K562 (cell line): ENCODE measurements at regions not wholly inside any gene's neighbourhood (a gene's known extent, or its start where the extent isn't known, plus 50 kb on each side); places are given as distances from the start of the nearest gene placed in this dataset.

Experiments
- SMARCA5 ChIP-seq: fragments of 450-650 bp; IDR thresholded peaks from 2 replicates; pipeline ENCODE4 v1.6.1; 2016
- TF ChIP-seq, protein P1 (sequence below), 2 experiments: fragments of 450-650 bp in 1 of 2; sonication (generic) in 1 of 2; formaldehyde crosslinking in 1 of 2; IDR thresholded peaks; 2 replicates each; pipeline versions ENCODE4 v1.7.1 to v1.9.0; 2016 to 2022; ENCODE audit warnings: inconsistent platforms in 1 of 2, mild to moderate bottlenecking in 1 of 2, missing genetic modification reagents in 1 of 2

DNA sequence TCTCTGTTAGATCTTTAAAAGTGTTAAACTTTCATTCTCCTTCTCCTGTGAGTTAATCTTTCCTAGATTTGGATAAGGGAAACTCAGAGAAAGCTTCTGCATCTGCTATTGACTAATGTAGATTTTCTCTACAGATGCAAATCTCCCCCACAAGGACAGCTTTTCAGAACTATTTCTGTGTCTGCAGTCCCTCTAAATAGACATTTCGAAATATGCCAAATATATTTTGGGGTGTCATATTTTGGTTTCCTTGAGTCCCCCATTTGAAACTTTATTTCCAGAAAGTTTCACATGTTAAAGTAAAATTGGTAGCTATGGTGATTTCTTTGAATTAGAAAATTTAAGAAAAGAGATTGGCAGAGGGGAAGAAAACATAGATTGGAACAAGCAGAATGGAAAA lies 852.3 kb upstream of the ALCAM start (continued):
- TF ChIP-seq, protein P1, sequence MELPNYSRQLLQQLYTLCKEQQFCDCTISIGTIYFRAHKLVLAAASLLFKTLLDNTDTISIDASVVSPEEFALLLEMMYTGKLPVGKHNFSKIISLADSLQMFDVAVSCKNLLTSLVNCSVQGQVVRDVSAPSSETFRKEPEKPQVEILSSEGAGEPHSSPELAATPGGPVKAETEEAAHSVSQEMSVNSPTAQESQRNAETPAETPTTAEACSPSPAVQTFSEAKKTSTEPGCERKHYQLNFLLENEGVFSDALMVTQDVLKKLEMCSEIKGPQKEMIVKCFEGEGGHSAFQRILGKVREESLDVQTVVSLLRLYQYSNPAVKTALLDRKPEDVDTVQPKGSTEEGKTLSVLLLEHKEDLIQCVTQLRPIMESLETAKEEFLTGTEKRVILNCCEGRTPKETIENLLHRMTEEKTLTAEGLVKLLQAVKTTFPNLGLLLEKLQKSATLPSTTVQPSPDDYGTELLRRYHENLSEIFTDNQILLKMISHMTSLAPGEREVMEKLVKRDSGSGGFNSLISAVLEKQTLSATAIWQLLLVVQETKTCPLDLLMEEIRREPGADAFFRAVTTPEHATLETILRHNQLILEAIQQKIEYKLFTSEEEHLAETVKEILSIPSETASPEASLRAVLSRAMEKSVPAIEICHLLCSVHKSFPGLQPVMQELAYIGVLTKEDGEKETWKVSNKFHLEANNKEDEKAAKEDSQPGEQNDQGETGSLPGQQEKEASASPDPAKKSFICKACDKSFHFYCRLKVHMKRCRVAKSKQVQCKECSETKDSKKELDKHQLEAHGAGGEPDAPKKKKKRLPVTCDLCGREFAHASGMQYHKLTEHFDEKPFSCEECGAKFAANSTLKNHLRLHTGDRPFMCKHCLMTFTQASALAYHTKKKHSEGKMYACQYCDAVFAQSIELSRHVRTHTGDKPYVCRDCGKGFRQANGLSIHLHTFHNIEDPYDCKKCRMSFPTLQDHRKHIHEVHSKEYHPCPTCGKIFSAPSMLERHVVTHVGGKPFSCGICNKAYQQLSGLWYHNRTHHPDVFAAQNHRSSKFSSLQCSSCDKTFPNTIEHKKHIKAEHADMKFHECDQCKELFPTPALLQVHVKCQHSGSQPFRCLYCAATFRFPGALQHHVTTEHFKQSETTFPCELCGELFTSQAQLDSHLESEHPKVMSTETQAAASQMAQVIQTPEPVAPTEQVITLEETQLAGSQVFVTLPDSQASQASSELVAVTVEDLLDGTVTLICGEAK (IDR thresholded peaks at IDR 0.05): no peak
- TF ChIP-seq, protein P1 (CRISPR knock-in tag; IDR thresholded peaks at IDR 0.05): no peak
- no peak for TF ChIP-seq SMARCA5
